IPS-15b (cell line): ENCODE measurements at regions not wholly inside any gene's neighbourhood (a gene's known extent, or its start where the extent isn't known, plus 50 kb on each side); places are given as distances from the start of the nearest gene placed in this dataset.

ENCODE experiments used
- H3K27me3 ChIP-seq: one replicate; pipeline ENCODE4 v1.6.1; 2013; ENCODE audit warnings: low read length; ENCODE audit not compliant: control insufficient read depth, insufficient read depth
- H3K36me3 ChIP-seq: one replicate; pipeline ENCODE4 v1.6.1; 2013; ENCODE audit warnings: low read length; ENCODE audit not compliant: control insufficient read depth, insufficient read depth
- H3K4me1 ChIP-seq: one replicate; pipeline ENCODE4 v1.6.1; 2013; ENCODE audit warnings: mild to moderate bottlenecking, low read length; ENCODE audit not compliant: control insufficient read depth, insufficient read depth
- H3K4me3 ChIP-seq: one replicate; pipeline ENCODE4 v1.5.1; 2013; ENCODE audit warnings: low read depth, low read length
- H3K9ac ChIP-seq: one replicate; pipeline ENCODE4 v1.6.1; 2013; ENCODE audit warnings: low read depth, mild to moderate bottlenecking, low read length
- H3K9me3 ChIP-seq: one replicate; pipeline ENCODE4 v1.6.1; 2013; ENCODE audit warnings: mild to moderate bottlenecking, low read length; ENCODE audit not compliant: control insufficient read depth, insufficient read depth

- no peaks in the 10 kb centered on the region for H3K36me3 ChIP-seq
- no peaks in the 10 kb centered on the region for H3K27me3 ChIP-seq
- no peak overlapping the region for H3K9ac ChIP-seq
- H3K4me1 ChIP-seq, result no peaks in the 10 kb centered on the region
- no peak overlapping the region for H3K4me3 ChIP-seq
- H3K9me3 ChIP-seq, result no peaks in the 10 kb centered on the region
Observed at GRCh38 chr20:50242548-50242862, 51.9 kb downstream of the CEBPB start.

- Histone ChIP-seq H3K36me3 (no peaks in the 10 kb centered on the region), H3K9ac (no peak overlapping the region), H3K4me1 (no peaks in the 10 kb centered on the region), H3K27me3 (no peaks in the 10 kb centered on the region), H3K9me3 (no peaks in the 10 kb centered on the region), H3K4me3 (no peak overlapping the region)
Observed at GRCh38 chr20:50242863-50243609, 52.4 kb downstream of the CEBPB start.

GRCh38 chr20:50243610-50244351 is 53.2 kb downstream of the CEBPB start:
- no peaks in the 10 kb centered on the region for H3K27me3 ChIP-seq
- no peaks in the 10 kb centered on the region for H3K36me3 ChIP-seq
- no peaks in the 10 kb centered on the region for H3K4me1 ChIP-seq
- no peaks in the 10 kb centered on the region for H3K9me3 ChIP-seq
- no peak overlapping the region for H3K9ac ChIP-seq
- H3K4me3 ChIP-seq, result no peak overlapping the region

- no peak overlapping the region for H3K4me3 ChIP-seq
- H3K36me3 ChIP-seq, result no peaks in the 10 kb centered on the region
- H3K9me3 ChIP-seq, result no peaks in the 10 kb centered on the region
- H3K4me1 ChIP-seq, result no peaks in the 10 kb centered on the region
- no peaks in the 10 kb centered on the region for H3K27me3 ChIP-seq
- no peak overlapping the region for H3K9ac ChIP-seq
Observed at GRCh38 chr20:50244352-50245149, 53.9 kb downstream of the CEBPB start.

GRCh38 chr20:50245498-50246366 is 55.1 kb downstream of the CEBPB start:
- no peak overlapping the region for H3K9ac ChIP-seq
- no peaks in the 10 kb centered on the region for H3K27me3 ChIP-seq
- no peaks in the 10 kb centered on the region for H3K9me3 ChIP-seq
- H3K4me3 ChIP-seq, result no peak overlapping the region
- H3K36me3 ChIP-seq, result no peaks in the 10 kb centered on the region
- H3K4me1 ChIP-seq, result no peaks in the 10 kb centered on the region

GRCh38 chr20:50246367-50247195 is 56.0 kb downstream of the CEBPB start:
- no peaks in the 10 kb centered on the region for H3K27me3 ChIP-seq
- H3K4me3 ChIP-seq, result no peak overlapping the region
- H3K9ac ChIP-seq, result no peak overlapping the region
- no peaks in the 10 kb centered on the region for H3K4me1 ChIP-seq
- no peaks in the 10 kb centered on the region for H3K9me3 ChIP-seq
- no peaks in the 10 kb centered on the region for H3K36me3 ChIP-seq

GRCh38 chr20:50247196-50248094 is 56.8 kb downstream of the CEBPB start:
- H3K36me3 ChIP-seq, result no peaks in the 10 kb centered on the region
- H3K9me3 ChIP-seq, result no peaks in the 10 kb centered on the region
- H3K4me3 ChIP-seq, result no peak overlapping the region
- H3K27me3 ChIP-seq, result no peaks in the 10 kb centered on the region
- H3K9ac ChIP-seq, result no peak overlapping the region
- H3K4me1 ChIP-seq, result no peaks in the 10 kb centered on the region

GRCh38 chr20:50248104-50248641 is 57.5 kb downstream of the CEBPB start:
- Histone ChIP-seq H3K9ac (no peak overlapping the region), H3K4me1 (no peaks in the 10 kb centered on the region), H3K36me3 (no peaks in the 10 kb centered on the region), H3K9me3 (no peaks in the 10 kb centered on the region), H3K4me3 (no peak overlapping the region), H3K27me3 (no peaks in the 10 kb centered on the region)

- Histone ChIP-seq H3K9me3 (no peaks in the 10 kb centered on the region), H3K27me3 (no peaks in the 10 kb centered on the region), H3K4me3 (no peak overlapping the region), H3K4me1 (no peaks in the 10 kb centered on the region), H3K9ac (no peak overlapping the region), H3K36me3 (no peaks in the 10 kb centered on the region)
Observed at GRCh38 chr20:50249447-50250388, 59.1 kb downstream of the CEBPB start.
